ENCODE measurements at regions not wholly inside any gene's neighbourhood (a gene's known extent, or its start where the extent isn't known, plus 50 kb on each side); places are given as distances from the start of the nearest gene placed in this dataset.

DNA sequence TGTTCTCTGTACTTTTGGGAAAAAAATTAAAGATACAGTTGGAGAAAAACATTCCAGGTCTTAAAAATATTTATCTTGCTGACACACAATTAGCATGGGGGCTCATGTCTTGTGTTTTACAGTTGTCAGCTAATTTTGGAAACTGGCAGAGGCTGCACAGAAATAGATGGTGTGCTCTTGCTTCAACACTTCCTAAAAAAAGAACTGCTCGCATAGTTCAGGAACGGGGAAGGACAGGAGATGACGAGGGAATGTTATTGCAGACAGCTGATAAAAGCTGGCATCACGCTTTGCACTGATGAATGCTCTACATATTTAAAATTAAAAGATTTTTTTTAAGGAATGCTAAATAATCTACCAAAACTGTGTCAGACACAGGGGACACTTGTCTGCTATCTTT lies 103.5 kb upstream of the CELF2 start:
- no peak for DNase-seq

DNA sequence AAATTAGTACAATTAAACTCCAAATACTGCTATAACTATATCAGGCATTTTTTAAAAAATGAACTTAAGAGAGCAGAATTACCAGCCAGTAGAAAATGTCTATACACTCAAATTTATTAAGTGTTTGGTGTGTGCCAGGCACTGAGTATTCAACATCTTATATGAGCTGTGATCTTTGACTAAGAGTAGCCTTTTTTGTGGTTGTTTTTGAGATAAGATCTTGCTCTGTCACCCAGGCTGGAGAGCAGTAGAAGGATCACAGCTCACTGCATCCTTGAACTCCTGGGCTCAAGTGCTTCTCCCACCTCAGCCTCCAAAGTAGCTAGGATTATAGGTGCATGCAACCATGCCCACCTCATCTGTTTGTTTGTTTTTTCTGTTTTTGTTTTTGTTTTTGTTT lies 102.5 kb upstream of the CELF2 start:
- no peak for DNase-seq

DNA sequence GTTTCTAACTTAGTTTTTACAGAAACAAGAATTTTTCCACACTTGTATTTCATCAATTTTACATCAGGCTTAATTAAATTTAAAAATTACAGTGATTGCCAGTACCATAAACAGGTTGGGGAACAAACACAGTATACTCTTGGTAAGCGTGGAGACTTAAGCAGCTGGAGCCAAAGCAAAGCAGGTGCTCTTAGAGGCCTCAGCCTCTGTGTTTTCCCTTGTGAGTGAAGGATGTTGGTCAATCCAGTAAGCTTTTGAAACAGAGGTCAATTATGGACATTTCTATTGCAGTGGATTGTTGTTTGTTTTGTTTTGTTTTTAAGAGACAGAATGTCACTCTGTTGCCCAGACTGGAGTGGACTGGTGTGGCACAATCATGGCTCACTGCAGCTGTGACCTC lies 100.6 kb upstream of the CELF2 start:
- DNase-seq = no peak

DNA sequence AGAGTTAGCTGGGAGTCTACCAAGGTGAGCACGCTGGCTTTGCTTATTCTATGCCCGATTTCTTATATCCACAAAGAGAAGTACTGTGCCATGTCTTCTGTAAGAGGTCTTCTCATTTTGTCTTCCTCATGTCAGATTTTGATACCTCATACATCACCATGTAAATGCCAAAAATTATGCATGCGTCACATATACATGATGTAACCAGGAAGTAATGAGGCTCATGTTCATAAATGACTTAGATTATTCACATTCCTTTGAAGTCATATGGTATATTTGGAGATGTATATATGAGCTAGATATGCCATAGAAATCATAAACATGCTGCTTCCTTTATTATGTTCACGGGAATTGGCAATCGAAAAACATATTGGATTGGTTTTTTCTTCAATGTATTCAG lies 97.7 kb upstream of the CELF2 start:
- DNase-seq = no peak

DNA sequence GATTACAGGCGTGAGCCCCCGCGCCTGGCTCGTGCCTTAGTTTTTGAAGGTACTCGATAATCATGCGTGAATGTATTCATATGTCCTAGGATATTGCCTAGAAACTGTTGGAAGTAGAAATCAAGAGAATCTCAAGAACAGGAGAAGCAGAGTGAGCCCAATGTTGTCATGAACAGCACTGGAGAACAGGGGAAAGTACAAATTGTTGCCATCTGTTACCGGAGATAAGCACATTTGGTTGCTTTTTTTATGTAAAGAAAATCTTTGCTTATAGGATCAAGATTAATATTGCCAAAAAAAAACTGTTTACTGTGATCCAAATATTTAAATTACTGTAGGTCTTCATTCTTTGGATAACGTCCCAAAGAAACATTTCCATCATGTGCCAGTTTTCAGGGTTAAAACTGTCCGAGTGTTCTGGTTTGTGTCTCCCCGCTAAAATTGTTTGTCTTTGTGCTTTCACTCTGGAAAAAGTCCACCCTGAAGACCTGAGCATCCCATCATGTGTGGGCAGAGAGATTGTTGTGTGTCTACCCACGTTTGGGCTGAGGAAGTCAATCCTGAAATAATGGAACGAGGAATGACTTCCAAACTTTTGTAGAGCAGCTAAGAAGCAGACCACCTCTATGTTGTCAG lies 95.7 kb upstream of the CELF2 start:
- DNase-seq = no peak

DNA sequence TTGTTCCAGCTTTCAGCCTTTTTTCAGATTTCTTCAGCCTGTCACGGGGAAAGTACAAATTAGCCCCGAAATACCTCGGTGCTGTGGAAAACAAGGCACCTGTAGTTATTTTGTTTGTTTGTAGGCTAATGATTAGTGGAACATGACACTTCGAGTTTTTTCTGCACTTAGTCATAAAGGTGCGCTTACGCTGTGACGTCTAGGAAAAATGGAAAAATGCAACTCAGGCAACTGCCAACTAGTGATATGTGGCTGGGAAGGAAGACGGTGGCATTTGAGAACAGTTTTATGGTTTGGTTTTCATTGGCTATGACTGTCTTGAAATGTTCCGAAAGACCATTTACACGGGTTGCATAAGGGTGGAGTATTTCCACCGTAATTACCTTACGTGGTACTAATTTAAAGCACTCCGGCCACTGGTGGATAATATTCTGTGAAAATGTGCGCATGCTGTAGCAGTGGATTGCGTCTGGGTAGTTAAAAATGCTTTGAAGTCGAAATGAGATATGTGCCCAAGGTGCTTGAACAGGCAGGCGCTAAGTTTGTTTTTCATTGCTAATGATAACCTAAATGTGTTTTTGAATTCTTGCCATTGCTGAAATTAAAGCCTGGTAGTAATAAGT lies 94.5 kb upstream of the CELF2 start:
- no peak for DNase-seq

DNA sequence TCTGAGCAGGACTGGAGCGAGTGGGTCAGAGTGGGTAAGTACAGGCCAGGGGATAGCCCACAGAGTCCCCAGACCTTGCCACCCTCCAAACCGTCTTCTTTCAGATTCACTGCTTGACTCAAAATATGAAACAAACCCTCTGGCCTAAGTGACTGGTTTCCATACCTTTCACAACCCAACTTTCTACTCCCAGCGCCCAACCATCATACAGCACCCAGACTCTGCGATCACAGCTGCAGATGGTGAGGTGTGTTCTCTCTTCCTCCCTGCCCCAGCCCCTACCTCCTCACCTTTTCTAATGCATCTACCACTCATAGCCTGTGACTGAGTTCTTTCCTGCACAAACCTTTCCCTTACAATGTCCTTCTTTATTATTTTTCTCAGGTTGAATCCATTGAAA lies 92.0 kb upstream of the CELF2 start:
- DNase-seq = no peak

DNA sequence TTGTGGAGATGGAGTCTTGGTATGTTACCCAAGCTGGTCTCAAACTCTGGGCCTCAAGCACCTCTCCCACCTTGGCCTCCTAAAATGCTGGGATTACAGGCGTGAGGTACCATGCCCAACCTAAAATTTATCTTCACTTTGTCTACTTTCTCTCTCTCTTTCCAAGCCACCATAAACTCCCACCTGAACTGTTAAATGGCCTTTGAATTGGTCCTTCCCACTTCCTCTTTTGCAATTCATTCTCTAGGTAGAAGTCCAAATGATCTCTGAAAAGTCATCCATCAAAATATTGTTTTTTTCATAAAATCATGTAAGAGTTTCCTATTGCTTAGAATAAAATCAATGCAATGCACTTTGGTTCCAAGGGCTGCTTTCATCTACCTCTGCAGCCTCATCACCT lies 90.1 kb upstream of the CELF2 start:
- DNase-seq = no peak

DNA sequence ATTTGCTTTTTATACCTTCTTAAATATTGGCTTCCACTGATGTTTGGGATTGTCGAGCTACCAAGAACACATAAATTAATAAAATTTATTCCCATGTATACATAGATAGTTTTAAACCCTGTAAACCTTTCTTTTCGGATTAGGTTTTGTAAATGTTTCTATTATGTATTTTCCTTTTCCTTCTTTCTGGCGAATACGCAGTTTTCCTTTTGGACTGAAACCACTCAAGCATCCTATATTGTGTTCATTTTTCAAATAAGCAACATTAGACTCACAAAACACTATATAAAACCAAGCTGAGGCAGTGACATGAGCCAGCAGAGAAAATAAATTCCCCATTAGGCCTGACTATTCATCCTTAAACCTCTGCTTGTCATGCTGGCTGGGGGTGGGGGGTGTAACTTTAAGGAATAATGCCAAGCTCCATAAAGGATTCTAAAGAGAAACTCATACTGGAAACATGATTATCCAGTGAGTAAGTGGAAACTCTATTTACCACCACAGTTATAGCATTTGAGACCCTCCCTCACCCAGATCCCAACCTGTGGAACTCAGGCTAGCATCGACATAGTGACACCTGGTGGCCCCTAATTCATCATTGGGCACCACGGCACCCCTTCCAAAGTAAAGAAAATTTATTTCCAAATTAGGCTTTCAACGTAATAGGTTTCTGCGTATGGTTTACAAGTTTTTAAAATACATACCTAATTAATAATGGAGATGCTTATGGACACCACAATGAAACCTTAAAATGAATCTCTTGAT lies 86.5 kb upstream of the CELF2 start:
- DNase-seq = no peak

DNA sequence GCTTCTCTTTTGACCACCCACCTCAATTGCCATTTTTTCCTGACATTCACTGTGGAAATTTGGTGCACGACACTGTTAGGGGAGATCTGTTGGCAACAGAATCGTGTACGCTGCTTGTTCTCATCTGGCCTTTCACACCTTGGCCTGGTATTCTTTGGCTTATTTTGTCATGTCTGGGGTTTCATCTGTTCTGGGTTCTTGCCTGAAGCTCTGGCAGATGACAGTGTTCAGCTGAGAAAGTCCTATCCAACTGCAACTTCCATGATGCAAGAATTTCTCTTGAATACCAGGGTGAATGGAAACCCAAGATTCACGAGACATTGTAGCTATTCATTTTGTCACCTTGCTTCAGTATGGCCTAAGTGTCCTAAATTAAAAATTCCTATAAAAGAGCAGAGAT lies 82.6 kb upstream of the CELF2 start:
- no peak for DNase-seq

DNA sequence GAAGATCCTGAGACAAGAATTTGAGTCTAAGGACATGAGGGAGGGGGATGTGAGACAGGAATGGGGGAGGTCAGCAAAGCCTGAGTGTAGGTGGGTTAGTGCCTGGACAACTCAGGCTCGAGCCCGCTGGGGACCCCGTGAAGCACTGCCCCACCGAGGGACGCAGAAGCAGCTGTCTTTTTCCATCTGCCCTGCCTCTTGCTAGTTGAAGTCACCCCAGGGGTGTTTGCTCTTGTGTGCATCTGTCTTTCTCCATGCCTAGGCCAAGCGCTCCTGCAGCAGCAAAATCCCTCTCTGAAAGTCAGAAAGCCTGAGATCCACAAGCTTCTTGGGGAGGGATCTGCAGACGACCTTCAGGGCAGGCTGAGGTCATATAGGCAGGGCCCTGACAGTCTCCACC lies 79.0 kb upstream of the CELF2 start:
- no peak for DNase-seq

DNA sequence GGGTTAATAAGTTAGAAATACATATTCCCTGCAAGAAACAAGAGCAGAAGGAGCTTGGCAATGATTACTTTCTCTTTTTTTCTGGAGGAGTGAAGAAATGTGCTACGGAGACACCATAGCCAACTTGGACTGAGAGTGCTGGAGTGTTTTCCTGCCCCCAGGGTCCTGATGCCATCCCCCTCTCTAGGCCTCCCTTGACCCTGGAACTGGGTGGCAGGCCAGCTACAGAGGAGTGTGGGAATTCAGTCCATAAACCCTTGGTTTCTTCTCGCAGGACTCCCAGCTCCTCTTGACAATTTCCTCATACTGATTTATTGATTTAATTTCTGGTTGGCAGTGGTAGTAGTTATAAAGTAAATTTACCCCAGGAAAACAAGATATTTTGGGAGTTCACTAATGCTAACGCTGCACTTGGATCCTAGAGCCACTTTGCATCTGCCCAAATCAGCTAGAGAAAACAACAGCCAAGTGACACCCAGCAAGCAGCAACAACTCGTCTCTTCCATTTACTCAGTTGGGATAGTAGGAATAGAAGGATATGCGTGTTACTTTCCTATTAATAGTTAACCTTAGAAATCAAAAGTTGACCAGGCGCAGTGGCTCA lies 76.4 kb upstream of the CELF2 start:
- DNase-seq = no peak

DNA sequence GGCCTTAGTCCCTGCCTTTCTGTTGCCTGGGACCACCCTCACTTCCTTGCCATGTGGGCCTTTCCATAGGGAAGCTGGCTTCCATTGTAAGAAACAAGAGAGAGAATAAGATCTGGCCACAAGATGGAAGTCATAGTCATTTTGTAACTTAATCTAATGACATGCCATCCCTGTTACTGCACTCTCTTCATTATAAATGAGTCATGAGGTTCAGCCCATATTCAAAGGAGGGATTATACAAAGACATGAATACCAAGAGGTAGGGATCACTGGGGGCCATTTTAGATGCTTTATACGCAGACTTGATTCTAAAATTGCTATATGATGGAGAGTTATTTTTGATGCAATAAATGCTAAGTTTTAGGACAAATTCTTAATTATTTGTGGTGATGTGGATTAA lies 75.2 kb upstream of the CELF2 start:
- DNase-seq = no peak

DNA sequence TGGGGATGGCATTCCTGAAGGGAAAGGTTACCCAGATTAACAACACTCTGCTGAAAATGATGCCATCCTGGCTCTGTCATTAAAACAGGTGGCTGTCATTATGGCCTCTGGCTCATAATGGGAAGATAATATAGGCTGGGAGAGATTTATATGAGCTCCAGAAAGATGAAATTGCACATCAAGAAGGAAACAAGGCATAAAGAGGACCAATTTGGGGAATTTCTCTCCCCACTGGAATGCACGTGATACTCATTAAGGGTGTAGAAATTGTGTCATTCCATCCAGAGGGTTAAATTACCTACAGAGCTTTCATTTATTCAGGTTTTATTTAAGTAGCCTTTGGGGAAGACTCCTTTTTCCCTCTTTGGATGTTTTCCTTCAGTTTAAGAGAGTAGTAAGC lies 71.6 kb upstream of the CELF2 start:
- DNase-seq = no peak

DNA sequence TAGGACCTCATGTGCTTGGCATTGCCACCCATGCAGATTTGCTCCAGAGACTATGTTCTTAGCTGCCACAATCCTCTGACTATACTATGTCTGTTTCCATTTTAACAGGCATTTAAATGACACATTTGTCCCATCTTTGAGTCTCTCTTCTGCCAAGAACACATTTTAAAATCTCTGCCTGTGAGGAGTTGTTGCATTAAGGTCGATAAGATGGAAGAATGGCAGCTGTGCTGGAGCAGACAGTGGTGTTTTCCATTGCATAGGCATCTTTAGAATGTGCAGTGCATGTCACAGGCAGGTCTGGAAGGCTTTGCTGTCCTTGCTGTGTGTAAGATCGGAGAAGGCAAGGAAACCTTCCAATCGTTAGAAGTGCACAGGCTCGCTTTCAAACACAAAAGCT lies 70.9 kb upstream of the CELF2 start:
- no peak for DNase-seq

DNA sequence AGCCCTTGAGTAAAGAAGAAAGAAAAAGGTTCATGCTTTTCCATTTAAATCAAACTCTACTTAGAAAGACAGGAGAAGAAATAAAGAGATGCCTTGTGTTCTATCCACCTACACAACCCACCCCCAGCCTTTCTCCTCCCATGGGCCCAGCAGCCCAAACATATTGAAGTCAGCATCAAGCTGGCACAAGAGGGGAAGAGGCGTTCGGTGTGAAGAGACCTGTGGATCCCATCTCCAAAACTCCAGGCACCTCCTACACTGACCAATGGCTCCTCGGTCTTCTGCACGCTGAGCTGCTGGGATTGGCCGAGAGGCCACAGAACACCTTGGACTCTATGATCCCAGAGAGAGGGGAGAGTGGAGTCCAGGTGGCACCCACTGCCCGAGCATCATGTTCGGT lies 66.0 kb upstream of the CELF2 start:
- no peak for DNase-seq

DNA sequence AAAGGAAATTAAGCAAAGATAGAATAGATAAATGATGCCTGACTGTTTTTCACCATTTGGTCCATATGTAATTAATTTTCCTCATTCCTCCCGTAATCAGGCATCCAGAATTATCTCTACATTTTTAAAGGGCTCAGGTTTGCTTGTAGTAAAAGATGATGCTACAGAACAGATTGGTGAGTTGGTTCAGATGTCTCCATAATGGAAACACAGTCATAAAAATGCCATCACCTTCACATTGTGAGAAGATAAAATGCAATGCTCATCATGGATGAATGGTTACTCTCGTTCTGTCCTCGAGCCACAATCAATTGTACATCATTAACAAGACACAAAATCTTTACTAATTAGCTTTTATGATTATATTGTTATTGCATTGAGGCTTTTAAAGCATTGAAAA lies 64.9 kb upstream of the CELF2 start:
- DNase-seq = no peak

DNA sequence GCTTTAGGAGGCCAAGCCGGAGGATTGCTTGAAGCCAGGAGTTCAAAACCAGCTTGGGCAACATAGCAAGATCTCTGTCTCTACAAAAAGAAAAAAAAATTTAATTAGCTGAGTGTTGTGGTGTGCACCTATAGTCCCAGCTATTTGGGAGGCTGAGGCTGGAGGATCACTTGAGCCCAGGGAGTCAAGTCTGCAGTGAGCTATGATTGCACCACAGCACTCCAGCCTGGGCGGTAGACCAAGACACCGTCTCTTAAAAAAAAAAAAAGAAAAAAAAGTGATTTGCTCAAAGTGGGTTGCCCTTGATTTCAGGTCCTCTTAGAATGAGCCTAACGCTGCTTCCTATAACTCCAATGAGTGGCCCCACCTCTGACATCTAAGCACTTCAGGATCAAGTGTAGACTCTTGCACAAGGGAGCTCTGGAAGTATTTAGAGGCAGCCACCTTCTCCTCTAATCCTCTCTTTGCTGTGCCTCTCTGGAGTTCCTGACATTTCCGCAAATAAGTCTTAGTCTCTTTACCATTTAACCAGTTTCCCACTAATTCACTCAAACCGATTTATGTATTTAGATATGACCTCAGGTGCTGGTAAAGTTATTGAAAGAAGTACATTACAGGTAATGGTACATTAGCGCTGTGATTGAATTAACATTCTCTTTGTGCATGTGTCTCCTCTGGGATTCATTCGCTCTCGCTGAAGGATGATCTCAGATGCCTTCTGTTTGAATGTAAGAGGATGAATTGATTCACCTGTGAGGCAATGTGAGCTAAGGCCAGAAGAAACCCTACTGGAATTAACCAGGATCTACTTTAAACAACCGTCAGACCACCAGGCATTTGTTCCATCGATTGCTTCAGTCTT lies 60.8 kb upstream of the CELF2 start:
- no peak for DNase-seq

DNA sequence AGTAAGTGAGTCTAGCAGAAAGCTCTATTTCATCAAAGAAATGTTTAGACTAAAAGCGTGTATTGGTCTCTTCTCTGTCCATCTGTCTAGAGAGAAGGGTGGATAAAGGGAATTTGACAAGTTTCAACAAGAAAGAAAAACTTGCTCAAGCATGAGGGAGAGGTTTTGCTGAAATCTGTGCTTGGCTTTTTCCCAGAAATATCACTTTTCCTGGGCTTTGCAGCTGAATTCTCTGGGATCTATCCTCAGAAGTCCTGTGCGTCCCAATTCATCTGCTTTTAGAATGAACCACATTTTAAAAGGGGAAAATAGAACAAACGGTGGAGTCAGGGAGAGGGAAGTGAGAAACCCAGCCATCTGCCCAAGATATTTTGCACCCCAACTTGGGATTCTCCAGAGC lies 59.6 kb upstream of the CELF2 start:
- no peak for DNase-seq

DNA sequence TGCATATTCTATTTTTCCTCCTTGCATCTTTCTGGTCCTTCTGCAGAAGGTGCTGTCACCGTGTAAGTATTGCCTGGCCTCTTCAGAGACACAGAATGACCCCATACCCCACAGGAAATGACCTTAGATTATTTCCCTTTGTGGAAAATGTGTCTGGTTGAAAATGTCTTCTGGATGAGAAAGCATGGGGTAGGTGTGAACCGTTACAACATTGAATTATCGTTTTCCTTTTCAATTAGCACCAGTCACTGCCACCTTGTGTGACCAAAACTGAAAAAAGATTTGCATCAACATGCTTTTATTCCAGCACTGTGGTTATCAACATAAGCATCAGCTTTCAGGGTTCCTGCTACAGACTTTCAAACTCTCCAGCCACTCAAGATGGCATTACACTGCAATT lies 58.0 kb upstream of the CELF2 start:
- DNase-seq = no peak

DNA sequence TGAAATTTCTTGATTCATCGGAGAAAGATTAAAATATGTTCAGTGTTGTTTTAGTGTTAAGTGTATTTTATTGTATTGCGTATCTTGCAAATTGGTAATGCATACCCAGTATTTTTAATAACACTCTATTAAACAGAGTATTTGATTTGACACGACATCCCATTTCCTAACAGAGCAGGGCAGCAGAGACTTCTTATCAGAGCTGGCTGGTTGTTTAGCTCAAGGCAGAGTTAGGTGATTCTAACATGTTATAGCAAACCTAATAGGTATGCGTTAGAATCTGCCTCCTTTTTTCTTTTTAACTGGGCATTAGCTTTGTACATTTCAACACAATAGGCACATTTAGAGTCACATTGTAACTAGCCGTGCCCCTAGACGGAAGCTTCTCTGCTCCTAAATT lies 57.1 kb upstream of the CELF2 start:
- DNase-seq = no peak

DNA sequence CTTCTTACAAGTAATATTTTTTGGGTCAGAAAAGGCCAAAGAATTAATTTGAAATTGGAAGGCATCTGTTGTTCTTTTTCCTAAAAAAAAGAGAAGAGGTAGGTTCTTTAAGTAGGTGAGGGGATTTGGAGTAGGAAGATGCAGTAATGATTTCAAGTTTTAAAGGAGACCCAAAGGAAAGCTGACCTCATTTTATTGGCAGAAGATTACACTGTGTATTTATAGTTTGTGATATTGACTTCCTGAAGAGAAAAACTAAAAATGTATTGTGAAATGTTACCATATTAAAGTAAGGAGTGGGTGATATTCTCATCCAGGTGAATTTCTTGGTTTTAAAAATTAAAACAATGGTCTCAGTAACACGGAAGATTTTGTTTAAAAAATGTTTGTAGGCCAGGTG lies 56.6 kb upstream of the CELF2 start:
- no peak for DNase-seq

DNA sequence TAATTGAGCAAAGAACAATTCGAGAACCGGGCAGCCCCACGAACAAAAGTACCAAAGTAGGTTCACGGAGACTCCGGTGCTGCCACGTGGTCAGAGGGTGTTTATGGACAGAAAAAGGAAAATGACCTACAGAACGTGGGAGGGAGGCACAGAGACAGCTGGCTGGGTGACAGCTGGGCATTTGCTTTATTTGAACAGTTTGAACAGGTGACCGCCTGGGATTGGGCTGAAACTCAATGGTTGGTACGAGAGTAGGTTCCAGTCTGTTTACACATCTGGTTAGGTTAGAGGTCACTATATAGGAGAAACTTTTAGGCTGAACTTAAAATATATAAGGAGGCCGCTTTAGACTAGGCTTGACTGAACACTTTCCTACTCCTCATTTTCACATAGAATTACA lies 50.6 kb upstream of the CELF2 start:
- no peak for DNase-seq
